Islet precursor cell (in vitro differentiated cells): ENCODE measurements at regions not wholly inside any gene's neighbourhood (a gene's known extent, or its start where the extent isn't known, plus 50 kb on each side); places are given as distances from the start of the nearest gene placed in this dataset.
"Not testable (repeated sequence)": the region's sequence is repeated elsewhere in the genome, so short reads cannot be mapped to it uniquely, and the experiment has no call there.

Source experiments
- DNase-seq: peaks from one replicate; pipeline ENCODE4 v3.0.0-alpha.2; 2018

- DNase-seq: not testable (repeated sequence)
Measured at GRCh38 chr2:111373060-111373459, 252.3 kb downstream of the BCL2L11 start.

GRCh38 chr2:111373989-111374388 is 253.3 kb downstream of the BCL2L11 start:
- DNase-seq: not testable (repeated sequence)

- DNase-seq: not testable (repeated sequence)
Measured at GRCh38 chr2:111374734-111375133, 254.0 kb downstream of the BCL2L11 start.

- DNase-seq: peak; percentile 17
Measured at GRCh38 chr2:111375320-111375883, 254.7 kb downstream of the BCL2L11 start.

GRCh38 chr2:111376272-111376970 is 255.7 kb downstream of the BCL2L11 start:
- DNase-seq: peak; percentile 54

- peak; percentile 71 for DNase-seq
Measured at GRCh38 chr2:111376971-111377352, 256.2 kb downstream of the BCL2L11 start.

- DNase-seq: peak; percentile 26
Measured at GRCh38 chr2:111377386-111377959, 256.8 kb downstream of the BCL2L11 start.

- not testable (repeated sequence) for DNase-seq
Measured at GRCh38 chr2:111378348-111378747, 257.6 kb downstream of the BCL2L11 start.

GRCh38 chr2:111380733-111381439 is 260.2 kb downstream of the BCL2L11 start:
- DNase-seq: not testable (repeated sequence)

- DNase-seq: not testable (repeated sequence)
Measured at GRCh38 chr2:111381530-111382306, 261.0 kb downstream of the BCL2L11 start.

GRCh38 chr2:111382507-111382906 is 261.8 kb downstream of the BCL2L11 start:
- not testable (repeated sequence) for DNase-seq

- DNase-seq: not testable (repeated sequence)
Measured at GRCh38 chr2:111383311-111383710, 262.6 kb downstream of the BCL2L11 start.

- DNase-seq: peak; percentile 43
Measured at GRCh38 chr2:111385226-111385957, 264.7 kb downstream of the BCL2L11 start.

GRCh38 chr2:111390605-111391004 is 269.9 kb downstream of the BCL2L11 start:
- not testable (repeated sequence) for DNase-seq

GRCh38 chr2:111395350-111396128 is 274.8 kb downstream of the BCL2L11 start:
- peak; percentile 41 for DNase-seq

- DNase-seq: peak; percentile 17
Measured at GRCh38 chr2:111400598-111401253, 280.0 kb downstream of the BCL2L11 start.

GRCh38 chr2:111401270-111402140 is 280.8 kb downstream of the BCL2L11 start:
- not testable (repeated sequence) for DNase-seq

GRCh38 chr2:111402450-111402849 is 281.7 kb downstream of the BCL2L11 start:
- DNase-seq: not testable (repeated sequence)

GRCh38 chr2:111403287-111403686 is 282.6 kb downstream of the BCL2L11 start:
- not testable (repeated sequence) for DNase-seq
